ES-I3 (cell line): ENCODE measurements at regions not wholly inside any gene's neighbourhood (a gene's known extent, or its start where the extent isn't known, plus 50 kb on each side); places are given as distances from the start of the nearest gene placed in this dataset.
"Not testable (repeated sequence)": the region's sequence is repeated elsewhere in the genome, so short reads cannot be mapped to it uniquely, and the experiment has no call there.

Experiments used
- H3K36me3 ChIP-seq: 2 replicates; pipeline ENCODE4 v1.6.1; 2013; ENCODE audit warnings: mild to moderate bottlenecking, low read length, control low read depth, moderate library complexity; ENCODE audit not compliant: insufficient read depth
- H3K4me1 ChIP-seq: 2 replicates; pipeline ENCODE4 v1.6.1; 2013; ENCODE audit warnings: mild to moderate bottlenecking, control low read depth, low read length; ENCODE audit not compliant: insufficient read depth
- H3K9ac ChIP-seq: 2 replicates; pipeline ENCODE4 v1.6.1; 2013; ENCODE audit warnings: low read depth, mild to moderate bottlenecking, low read length, moderate library complexity
- H3K9me3 ChIP-seq: 2 replicates; pipeline ENCODE4 v1.6.1; 2013; ENCODE audit warnings: mild to moderate bottlenecking, low read length, moderate library complexity; ENCODE audit not compliant: control insufficient read depth, insufficient read depth

- Histone ChIP-seq H3K36me3 (no peaks in the 10 kb centered on the region), H3K9ac (no peak overlapping the region), H3K4me1 (no peaks in the 10 kb centered on the region), H3K9me3 (no peaks in the 10 kb centered on the region)
These were observed 141.3 kb upstream of the NCAM2 start for GRCh38 chr21:20856926-20857325.

- Histone ChIP-seq H3K9me3 (no peaks in the 10 kb centered on the region), H3K36me3 (no peaks in the 10 kb centered on the region), H3K4me1 (no peaks in the 10 kb centered on the region), H3K9ac (no peak overlapping the region)
These were observed 124.0 kb upstream of the NCAM2 start for GRCh38 chr21:20874202-20874601.

GRCh38 chr21:20875742-20876141 lies 122.5 kb upstream of the NCAM2 start:
- H3K4me1 ChIP-seq: no peaks in the 10 kb centered on the region
- no peaks in the 10 kb centered on the region for H3K36me3 ChIP-seq
- no peak overlapping the region for H3K9ac ChIP-seq
- no peaks in the 10 kb centered on the region for H3K9me3 ChIP-seq

- H3K9me3 ChIP-seq: no peaks in the 10 kb centered on the region
- H3K4me1 ChIP-seq: 0 out of 2 replicates have a peak, but pooled peaks cover 2% of the 10 kb centered on the region
- H3K36me3 ChIP-seq: no peaks in the 10 kb centered on the region
- H3K9ac ChIP-seq: no peak overlapping the region
These were observed 120.2 kb upstream of the NCAM2 start for GRCh38 chr21:20877976-20878375.

- Histone ChIP-seq H3K4me1 (0 out of 2 replicates have a peak, but pooled peaks cover 2% of the 10 kb centered on the region), H3K36me3 (no peaks in the 10 kb centered on the region), H3K9ac (no peak overlapping the region), H3K9me3 (no peaks in the 10 kb centered on the region)
These were observed 115.5 kb upstream of the NCAM2 start for GRCh38 chr21:20882462-20883407.

GRCh38 chr21:20883408-20883800 lies 114.8 kb upstream of the NCAM2 start:
- no peaks in the 10 kb centered on the region for H3K36me3 ChIP-seq
- H3K4me1 ChIP-seq: 0 out of 2 replicates have a peak, but pooled peaks cover 2% of the 10 kb centered on the region
- H3K9me3 ChIP-seq: no peaks in the 10 kb centered on the region
- H3K9ac ChIP-seq: no peak overlapping the region

- Histone ChIP-seq H3K4me1 (no peaks in the 10 kb centered on the region), H3K9me3 (no peaks in the 10 kb centered on the region), H3K9ac (no peak overlapping the region), H3K36me3 (no peaks in the 10 kb centered on the region)
These were observed 95.7 kb upstream of the NCAM2 start for GRCh38 chr21:20902511-20902910.

GRCh38 chr21:20902998-20903397 lies 95.2 kb upstream of the NCAM2 start:
- H3K4me1 ChIP-seq: no peaks in the 10 kb centered on the region
- no peaks in the 10 kb centered on the region for H3K36me3 ChIP-seq
- H3K9ac ChIP-seq: no peak overlapping the region
- H3K9me3 ChIP-seq: no peaks in the 10 kb centered on the region

GRCh38 chr21:20927555-20927954 lies 70.7 kb upstream of the NCAM2 start:
- H3K9me3 ChIP-seq, H3K36me3 ChIP-seq, H3K9ac ChIP-seq, H3K4me1 ChIP-seq: not testable (repeated sequence)

GRCh38 chr21:20942523-20942922 lies 55.7 kb upstream of the NCAM2 start:
- Histone ChIP-seq H3K4me1 (no peaks in the 10 kb centered on the region), H3K9me3 (no peaks in the 10 kb centered on the region), H3K9ac (no peak overlapping the region), H3K36me3 (no peaks in the 10 kb centered on the region)

- H3K9me3 ChIP-seq: no peaks in the 10 kb centered on the region
- no peaks in the 10 kb centered on the region for H3K4me1 ChIP-seq
- no peak overlapping the region for H3K9ac ChIP-seq
- H3K36me3 ChIP-seq: no peaks in the 10 kb centered on the region
These were observed 54.6 kb upstream of the NCAM2 start for GRCh38 chr21:20943561-20943997.

GRCh38 chr21:20944139-20944538 lies 54.1 kb upstream of the NCAM2 start:
- no peaks in the 10 kb centered on the region for H3K36me3 ChIP-seq
- no peaks in the 10 kb centered on the region for H3K4me1 ChIP-seq
- no peak overlapping the region for H3K9ac ChIP-seq
- no peaks in the 10 kb centered on the region for H3K9me3 ChIP-seq

GRCh38 chr21:20946701-20947100 lies 51.5 kb upstream of the NCAM2 start:
- Histone ChIP-seq H3K9me3 (no peaks in the 10 kb centered on the region), H3K36me3 (no peaks in the 10 kb centered on the region), H3K4me1 (no peaks in the 10 kb centered on the region), H3K9ac (no peak overlapping the region)
